Karpas-422 (cell line): ENCODE measurements at regions not wholly inside any gene's neighbourhood (a gene's known extent, or its start where the extent isn't known, plus 50 kb on each side); places are given as distances from the start of the nearest gene placed in this dataset.
"Not testable (repeated sequence)": the region's sequence is repeated elsewhere in the genome, so short reads cannot be mapped to it uniquely, and the experiment has no call there.

Source experiments
- DNase-seq: peaks from one replicate; pipeline ENCODE4 v3.0.0-alpha.2; 2015
- H2AFZ ChIP-seq: fragments of 200-600 bp; sonication (generic); 2 replicates; pipeline ENCODE4 v1.6.1; 2014; ENCODE audit warnings: antibody characterized with exemption, low read length, mixed read lengths
- H3K27ac ChIP-seq: fragments of 200-600 bp; sonication (generic); 2 replicates; pipeline ENCODE4 v1.5.1; 2014; ENCODE audit warnings: mild to moderate bottlenecking, low read length, moderate library complexity
- H3K27me3 ChIP-seq: fragments of 200-600 bp; sonication (generic); 2 replicates; pipeline ENCODE4 v1.6.1; 2014; ENCODE audit warnings: low read length, mixed read lengths
- H3K36me3 ChIP-seq: fragments of 200-600 bp; sonication (generic); 2 replicates; pipeline ENCODE4 v1.6.1; 2014; ENCODE audit warnings: low read length, mixed read lengths; ENCODE audit not compliant: insufficient read depth
- H3K4me1 ChIP-seq: fragments of 200-600 bp; sonication (generic); 2 replicates; pipeline ENCODE4 v1.6.1; 2014; ENCODE audit warnings: mild to moderate bottlenecking, low read length, mixed read lengths
- H3K4me2 ChIP-seq: fragments of 200-600 bp; sonication (generic); 2 replicates; pipeline ENCODE4 v1.6.1; 2014; ENCODE audit warnings: low read length, low read depth, mild to moderate bottlenecking; ENCODE audit not compliant: poor library complexity, severe bottlenecking
- H3K4me3 ChIP-seq: fragments of 200-600 bp; sonication (generic); 2 replicates; pipeline ENCODE4 v1.5.1; 2014; ENCODE audit warnings: mild to moderate bottlenecking, antibody characterized with exemption, low read length, mixed read lengths
- H3K79me2 ChIP-seq: fragments of 200-600 bp; sonication (generic); 2 replicates; pipeline ENCODE4 v1.6.1; 2014; ENCODE audit warnings: mild to moderate bottlenecking, low read length, mixed read lengths
- H3K9ac ChIP-seq: fragments of 200-600 bp; sonication (generic); 2 replicates; pipeline ENCODE4 v1.6.0; 2014; ENCODE audit warnings: low read length
- H3K9me2 ChIP-seq: fragments of 200-600 bp; sonication (generic), shearing (Covaris generic); replicated peaks from 2 replicates; pipeline ENCODE4 v1.6.0; 2014; ENCODE audit warnings: mild to moderate bottlenecking, low read length, moderate library complexity; ENCODE audit not compliant: insufficient read depth
- H3K9me3 ChIP-seq: fragments of 300-700, 200-600 bp; sonication (generic); 2 replicates; pipeline ENCODE4 v1.6.1; 2014; ENCODE audit warnings: low read length, mixed read lengths
- H4K20me1 ChIP-seq: fragments of 200-600 bp; sonication (generic); 2 replicates; pipeline ENCODE4 v1.6.1; 2014; ENCODE audit warnings: mild to moderate bottlenecking, antibody characterized with exemption, low read length, low read depth; ENCODE audit not compliant: insufficient read depth

DNA sequence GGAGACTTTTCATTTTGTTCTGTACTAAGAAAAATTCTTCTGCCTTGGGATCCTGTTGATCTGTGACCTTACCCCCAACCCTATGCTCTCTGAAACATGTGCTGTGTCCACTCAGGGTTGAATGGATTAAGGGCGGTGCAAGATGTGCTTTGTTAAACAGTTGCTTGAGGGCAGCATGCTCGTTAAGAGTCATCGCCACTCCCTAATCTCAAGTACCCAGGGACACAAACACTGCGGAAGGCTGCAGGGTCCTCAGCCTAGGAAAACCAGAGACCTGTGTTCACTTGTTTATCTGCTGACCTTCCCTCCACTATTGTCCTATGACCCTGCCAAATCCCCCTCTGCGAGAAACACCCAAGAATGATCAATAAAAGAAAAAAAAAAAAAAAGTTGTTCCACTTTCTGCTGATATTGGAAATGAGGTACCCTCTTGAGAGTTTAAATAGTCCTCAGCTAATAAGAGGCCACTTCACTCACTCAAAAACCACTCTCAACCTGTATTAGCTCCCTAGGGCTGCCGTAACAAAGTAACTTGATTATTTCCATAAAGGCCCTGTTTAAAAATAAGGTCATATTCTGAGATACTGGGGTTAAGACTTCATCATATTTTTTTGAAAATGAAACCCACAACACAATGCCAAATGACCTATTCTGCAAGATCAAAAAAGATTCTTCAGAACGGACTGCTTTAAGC is 174.6 kb upstream of the CRIM1 start:
- H4K20me1 ChIP-seq, H2AFZ ChIP-seq, H3K36me3 ChIP-seq, H3K4me2 ChIP-seq, H3K4me1 ChIP-seq, H3K27me3 ChIP-seq, H3K79me2 ChIP-seq, H3K9ac ChIP-seq, DNase-seq, H3K9me2 ChIP-seq, H3K4me3 ChIP-seq, H3K9me3 ChIP-seq, H3K27ac ChIP-seq: not testable (repeated sequence)

DNA sequence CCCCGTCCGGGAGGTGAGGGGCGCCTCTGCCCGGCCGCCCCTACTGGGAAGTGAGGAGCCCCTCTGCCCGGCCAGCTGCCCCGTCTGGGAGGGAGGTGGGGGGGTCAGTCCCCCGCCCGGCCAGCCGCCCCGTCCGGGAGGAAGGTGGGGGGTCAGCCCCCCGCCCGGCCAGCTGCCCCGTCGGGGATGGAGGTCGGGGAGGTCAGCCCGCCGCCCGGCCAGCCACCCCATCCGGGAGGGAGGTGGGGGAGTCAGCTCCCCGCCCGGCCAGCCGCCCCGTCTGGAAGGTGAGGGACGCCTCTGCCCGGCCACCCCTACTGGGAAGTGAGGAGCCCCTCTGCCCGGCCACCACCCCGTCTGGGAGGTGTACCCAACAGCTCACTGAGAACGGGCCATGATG is 175.3 kb upstream of the CRIM1 start:
- DNase-seq, H3K4me2 ChIP-seq, H3K79me2 ChIP-seq, H3K36me3 ChIP-seq, H4K20me1 ChIP-seq, H3K9me3 ChIP-seq, H3K4me3 ChIP-seq, H3K27ac ChIP-seq, H3K4me1 ChIP-seq, H3K27me3 ChIP-seq, H3K9ac ChIP-seq, H3K9me2 ChIP-seq, H2AFZ ChIP-seq: not testable (repeated sequence)

DNA sequence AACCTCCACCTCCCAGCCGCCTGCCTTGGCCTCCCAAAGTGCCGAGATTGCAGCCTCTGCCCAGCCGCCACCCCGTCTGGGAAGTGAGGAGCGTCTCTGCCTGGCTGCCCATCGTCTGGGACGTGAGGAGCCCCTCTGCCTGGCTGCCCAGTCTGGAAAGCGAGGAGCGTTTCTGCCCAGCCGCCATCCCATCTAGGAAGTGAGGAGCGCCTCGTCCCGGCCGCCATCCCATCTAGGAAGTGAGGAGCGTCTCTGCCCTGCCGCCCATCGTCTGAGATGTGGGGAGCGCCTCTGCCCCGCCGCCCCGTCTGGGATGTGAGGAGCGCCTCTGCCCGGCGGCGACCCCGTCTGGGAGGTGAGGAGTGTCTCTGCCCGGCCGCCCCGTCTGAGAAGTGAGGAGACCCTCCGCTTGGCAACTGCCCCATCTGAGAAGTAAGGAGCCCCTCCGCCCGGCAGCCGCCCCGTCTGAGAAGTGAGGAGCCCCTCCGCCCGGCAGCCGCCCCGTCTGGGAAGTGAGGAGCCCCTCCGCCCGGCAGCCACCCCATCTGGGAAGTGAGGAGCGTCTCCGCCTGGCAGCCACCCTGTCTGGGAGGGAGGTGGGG is 175.8 kb upstream of the CRIM1 start:
- H3K9ac ChIP-seq, H3K27ac ChIP-seq, H3K4me3 ChIP-seq, H3K27me3 ChIP-seq, H3K4me2 ChIP-seq, H3K9me3 ChIP-seq, H3K79me2 ChIP-seq, H4K20me1 ChIP-seq, H3K9me2 ChIP-seq, H3K4me1 ChIP-seq, H3K36me3 ChIP-seq, H2AFZ ChIP-seq, DNase-seq: not testable (repeated sequence)

DNA sequence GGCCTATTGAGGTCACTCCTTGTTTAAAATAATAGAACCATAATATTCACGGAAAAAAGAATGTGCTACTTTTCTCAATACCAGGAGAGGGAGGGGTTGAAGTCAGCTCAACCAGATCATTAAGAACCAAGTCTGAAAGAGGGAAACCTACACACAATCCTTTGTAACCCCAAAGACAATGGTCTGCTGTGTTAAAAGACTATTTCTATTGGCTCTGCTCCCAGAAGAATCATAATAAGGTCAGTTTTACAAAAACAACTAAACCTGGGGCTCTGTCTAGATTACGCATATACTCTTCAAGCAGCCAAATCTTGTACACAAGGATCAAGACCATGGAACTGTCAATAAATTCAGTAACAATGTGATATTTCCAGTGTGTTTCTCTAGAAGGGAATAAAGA is 177.2 kb upstream of the CRIM1 start:
- Histone ChIP-seq H3K36me3 (no peaks in the 10 kb centered on the region), H3K27me3 (no peaks in the 10 kb centered on the region), H3K9me3 (peaks cover 2% of the 10 kb centered on the region; the same call in 1 of the 2 replicates), H3K79me2 (no peaks in the 10 kb centered on the region), H2AFZ (no peak overlapping the region), H3K27ac (no peak overlapping the region), H3K4me1 (no peaks in the 10 kb centered on the region), H3K4me2 (no peak overlapping the region), H3K4me3 (no peak overlapping the region), H3K9ac (no peak overlapping the region), H3K9me2 (no peaks in the 10 kb centered on the region), H4K20me1 (no peaks in the 10 kb centered on the region)
- DNase-seq, result no peak

GRCh38 chr2:36177282-36177681 is 178.3 kb upstream of the CRIM1 start:
- Histone ChIP-seq H3K27me3 (no peaks in the 10 kb centered on the region), H4K20me1 (no peaks in the 10 kb centered on the region), H3K9me2 (no peaks in the 10 kb centered on the region), H3K9me3 (peaks cover 2% of the 10 kb centered on the region; the same call in 1 of the 2 replicates), H3K9ac (no peak overlapping the region), H3K4me2 (no peak overlapping the region), H3K4me3 (no peak overlapping the region), H2AFZ (no peak overlapping the region), H3K36me3 (no peaks in the 10 kb centered on the region), H3K79me2 (no peaks in the 10 kb centered on the region), H3K4me1 (no peaks in the 10 kb centered on the region), H3K27ac (no peak overlapping the region)
- no peak for DNase-seq

- H4K20me1 ChIP-seq, result no peaks in the 10 kb centered on the region
- no peak overlapping the region for H3K4me3 ChIP-seq
- H3K79me2 ChIP-seq, result no peaks in the 10 kb centered on the region
- no peaks in the 10 kb centered on the region; the same call in 1 of the 2 replicates for H3K9me3 ChIP-seq
- H3K27me3 ChIP-seq, result no peaks in the 10 kb centered on the region
- H2AFZ ChIP-seq, result no peak overlapping the region
- no peaks in the 10 kb centered on the region for H3K4me1 ChIP-seq
- DNase-seq, result no peak
- no peak overlapping the region for H3K4me2 ChIP-seq
- no peak overlapping the region for H3K27ac ChIP-seq
- H3K36me3 ChIP-seq, result no peaks in the 10 kb centered on the region
- no peaks in the 10 kb centered on the region for H3K9me2 ChIP-seq
- H3K9ac ChIP-seq, result no peak overlapping the region
Observed at GRCh38 chr2:36174920-36175319, 180.7 kb upstream of the CRIM1 start.

- Histone ChIP-seq H3K27me3 (no peaks in the 10 kb centered on the region), H3K4me1 (no peaks in the 10 kb centered on the region), H3K4me2 (no peak overlapping the region), H3K4me3 (no peak overlapping the region), H2AFZ (no peak overlapping the region), H3K9ac (no peak overlapping the region), H3K9me2 (no peaks in the 10 kb centered on the region), H3K79me2 (no peaks in the 10 kb centered on the region), H3K9me3 (no peaks in the 10 kb centered on the region; the same call in 1 of the 2 replicates), H3K36me3 (no peaks in the 10 kb centered on the region), H4K20me1 (no peaks in the 10 kb centered on the region), H3K27ac (no peak overlapping the region)
- no peak for DNase-seq
Observed at GRCh38 chr2:36173760-36174404, 181.7 kb upstream of the CRIM1 start.

GRCh38 chr2:36172824-36173223 is 182.8 kb upstream of the CRIM1 start:
- Histone ChIP-seq H3K4me3 (no peak overlapping the region), H3K9ac (no peak overlapping the region), H3K9me2 (no peaks in the 10 kb centered on the region), H2AFZ (no peak overlapping the region), H3K4me2 (no peak overlapping the region), H3K36me3 (no peaks in the 10 kb centered on the region), H3K9me3 (no peaks in the 10 kb centered on the region), H3K79me2 (no peaks in the 10 kb centered on the region), H3K4me1 (no peaks in the 10 kb centered on the region), H3K27ac (no peak overlapping the region), H4K20me1 (no peaks in the 10 kb centered on the region), H3K27me3 (no peaks in the 10 kb centered on the region)
- DNase-seq, result no peak
